ENCODE measurements at regions not wholly inside any gene's neighbourhood (a gene's known extent, or its start where the extent isn't known, plus 50 kb on each side); places are given as distances from the start of the nearest gene placed in this dataset.
"Not testable (repeated sequence)": the region's sequence is repeated elsewhere in the genome, so short reads cannot be mapped to it uniquely, and the experiment has no call there.

GRCh38 chr2:111482987-111483679 is 362.4 kb downstream of the BCL2L11 start:
- not testable (repeated sequence) for DNase-seq

- DNase-seq: not testable (repeated sequence)
Measured at GRCh38 chr2:111484097-111484496, 363.4 kb downstream of the BCL2L11 start.

GRCh38 chr2:111485895-111486294 is 365.2 kb downstream of the BCL2L11 start:
- not testable (repeated sequence) for DNase-seq

GRCh38 chr2:111488451-111488850 is 367.7 kb downstream of the BCL2L11 start:
- DNase-seq: not testable (repeated sequence)

- not testable (repeated sequence) for DNase-seq
Measured at GRCh38 chr2:111489460-111489859, 368.7 kb downstream of the BCL2L11 start.

- DNase-seq: not testable (repeated sequence)
Measured at GRCh38 chr2:111491181-111491580, 370.5 kb downstream of the BCL2L11 start.

- DNase-seq: not testable (repeated sequence)
Measured at GRCh38 chr2:111491614-111492013, 370.9 kb downstream of the BCL2L11 start.

- DNase-seq: not testable (repeated sequence)
Measured at GRCh38 chr2:111492995-111493719, 372.4 kb downstream of the BCL2L11 start.

- DNase-seq: not testable (repeated sequence)
Measured at GRCh38 chr2:111493720-111494078, 373.0 kb downstream of the BCL2L11 start.

- not testable (repeated sequence) for DNase-seq
Measured at GRCh38 chr2:111494288-111494980, 373.7 kb downstream of the BCL2L11 start.

- not testable (repeated sequence) for DNase-seq
Measured at GRCh38 chr2:111494981-111495315, 374.2 kb downstream of the BCL2L11 start.

GRCh38 chr2:111495636-111496035 is 374.9 kb downstream of the BCL2L11 start:
- not testable (repeated sequence) for DNase-seq

GRCh38 chr2:111496176-111496575 is 375.5 kb downstream of the BCL2L11 start:
- DNase-seq: not testable (repeated sequence)

- not testable (repeated sequence) for DNase-seq
Measured at GRCh38 chr2:111496860-111497259, 376.1 kb downstream of the BCL2L11 start.

- not testable (repeated sequence) for DNase-seq
Measured at GRCh38 chr2:111497270-111497669, 376.6 kb downstream of the BCL2L11 start.

GRCh38 chr2:111500536-111501062 is 379.9 kb downstream of the BCL2L11 start:
- not testable (repeated sequence) for DNase-seq

- not testable (repeated sequence) for DNase-seq
Measured at GRCh38 chr2:111503844-111504570, 380.0 kb downstream of the ANAPC1 start.

GRCh38 chr2:111504571-111504942 is 379.4 kb downstream of the ANAPC1 start:
- not testable (repeated sequence) for DNase-seq

GRCh38 chr2:111505267-111505666 is 378.7 kb downstream of the ANAPC1 start:
- not testable (repeated sequence) for DNase-seq

GRCh38 chr2:111506936-111507335 is 377.1 kb downstream of the ANAPC1 start:
- not testable (repeated sequence) for DNase-seq

GRCh38 chr2:111509225-111509869 is 374.6 kb downstream of the ANAPC1 start:
- not testable (repeated sequence) for DNase-seq

- DNase-seq: not testable (repeated sequence)
Measured at GRCh38 chr2:111510384-111510783, 373.6 kb downstream of the ANAPC1 start.
